Gastrocnemius medialis (tissue), 4 donors: ENCODE measurements at regions not wholly inside any gene's neighbourhood (a gene's known extent, or its start where the extent isn't known, plus 50 kb on each side); places are given as distances from the start of the nearest gene placed in this dataset.

Source experiments
- POLR2A ChIP-seq, 2 donors: fragments of 450-650 bp; IDR thresholded peaks; one replicate each; pipeline ENCODE4 v1.6.1; 2017; ENCODE audit warnings: antibody characterized with exemption in 2 of 2, mild to moderate bottlenecking in 2 of 2, moderate library complexity in 2 of 2
- TF ChIP-seq, protein P1 (sequence below), 5 experiments: fragments of 450-650 bp in 3 of 5; fragments of 200-600 bp in 2 of 5; sonication (generic) in 2 of 5; IDR thresholded peaks in 4 of 5; conservative IDR thresholded peaks in 1 of 5; 1 replicate in 4 of 5; 2 replicates in 1 of 5; pipeline ENCODE4 v1.5.1; 2016 to 2019; ENCODE audit warnings: antibody characterized with exemption in 5 of 5, mild to moderate bottlenecking in 3 of 5, moderate library complexity in 3 of 5

DNA sequence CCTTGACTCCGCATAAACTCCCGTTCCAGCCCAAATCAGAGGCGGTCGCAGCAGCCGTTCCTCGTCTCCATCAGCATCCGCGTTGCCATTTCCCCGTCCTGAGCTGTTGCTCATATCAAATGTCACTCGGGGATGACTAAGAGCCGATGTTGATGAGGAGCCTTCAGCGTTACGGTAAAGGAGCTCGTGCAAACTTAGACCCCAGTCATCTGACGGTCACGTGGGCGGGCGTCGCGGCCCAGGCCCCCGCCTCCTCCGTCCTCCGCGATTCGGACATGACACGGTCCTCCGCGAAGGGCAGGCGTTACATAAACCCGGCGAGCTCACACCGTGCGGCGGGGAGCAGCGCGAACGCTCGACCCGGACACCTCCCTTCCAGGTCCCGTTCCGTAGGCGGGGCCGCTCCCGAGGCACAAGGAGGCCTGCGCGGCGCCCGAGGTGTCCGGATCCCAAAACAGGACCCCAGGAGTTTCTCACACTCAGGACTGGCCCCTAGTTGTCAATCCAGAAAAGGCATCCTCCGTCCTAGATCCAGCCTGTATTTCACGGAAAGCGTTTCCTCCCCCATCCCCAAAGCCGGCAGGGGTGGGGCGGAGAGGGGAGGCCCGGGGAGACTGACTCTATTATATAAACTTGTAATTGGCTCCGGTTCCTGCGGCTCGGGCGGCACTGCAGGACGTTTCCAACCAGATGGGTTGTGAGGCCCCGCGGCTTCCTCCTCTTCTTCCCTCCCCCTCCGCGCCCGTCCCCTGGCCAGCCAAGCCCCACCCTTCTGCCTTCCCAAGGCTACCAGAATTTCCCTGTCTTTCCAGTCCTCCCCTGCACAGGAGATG lies 100.0 kb upstream of the IGF1R start:
- peak in 1 of 2 donors; percentile 55 for TF ChIP-seq POLR2A (IDR thresholded peaks at IDR 0.05)
- TF ChIP-seq, protein P1, sequence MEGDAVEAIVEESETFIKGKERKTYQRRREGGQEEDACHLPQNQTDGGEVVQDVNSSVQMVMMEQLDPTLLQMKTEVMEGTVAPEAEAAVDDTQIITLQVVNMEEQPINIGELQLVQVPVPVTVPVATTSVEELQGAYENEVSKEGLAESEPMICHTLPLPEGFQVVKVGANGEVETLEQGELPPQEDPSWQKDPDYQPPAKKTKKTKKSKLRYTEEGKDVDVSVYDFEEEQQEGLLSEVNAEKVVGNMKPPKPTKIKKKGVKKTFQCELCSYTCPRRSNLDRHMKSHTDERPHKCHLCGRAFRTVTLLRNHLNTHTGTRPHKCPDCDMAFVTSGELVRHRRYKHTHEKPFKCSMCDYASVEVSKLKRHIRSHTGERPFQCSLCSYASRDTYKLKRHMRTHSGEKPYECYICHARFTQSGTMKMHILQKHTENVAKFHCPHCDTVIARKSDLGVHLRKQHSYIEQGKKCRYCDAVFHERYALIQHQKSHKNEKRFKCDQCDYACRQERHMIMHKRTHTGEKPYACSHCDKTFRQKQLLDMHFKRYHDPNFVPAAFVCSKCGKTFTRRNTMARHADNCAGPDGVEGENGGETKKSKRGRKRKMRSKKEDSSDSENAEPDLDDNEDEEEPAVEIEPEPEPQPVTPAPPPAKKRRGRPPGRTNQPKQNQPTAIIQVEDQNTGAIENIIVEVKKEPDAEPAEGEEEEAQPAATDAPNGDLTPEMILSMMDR (IDR thresholded peaks at IDR 0.05 in 4 of 5, conservative IDR thresholded peaks at IDR 0.05 in 1 of 5): peak in 1 of 5 experiments; percentile 17
